Glomerular visceral epithelial cell (primary cell): ENCODE measurements at regions not wholly inside any gene's neighbourhood (a gene's known extent, or its start where the extent isn't known, plus 50 kb on each side); places are given as distances from the start of the nearest gene placed in this dataset.
"Not testable (repeated sequence)": the region's sequence is repeated elsewhere in the genome, so short reads cannot be mapped to it uniquely, and the experiment has no call there.

Experiments used
- DNase-seq: peaks from one replicate; pipeline ENCODE4 v3.0.0-alpha.2; 2016; ENCODE audit errors: extremely low spot score

GRCh38 chr7:35853194-35853593, 52.3 kb downstream of the SEPTIN7 start:
- DNase-seq = not testable (repeated sequence)

GRCh38 chr7:35854311-35854710, 53.5 kb downstream of the SEPTIN7 start:
- no peak for DNase-seq

- no peak for DNase-seq
Measured at GRCh38 chr7:35856175-35856574, 55.3 kb downstream of the SEPTIN7 start.

GRCh38 chr7:35860664-35861063, 59.8 kb downstream of the SEPTIN7 start:
- DNase-seq = no peak

GRCh38 chr7:35865287-35865686, 64.4 kb downstream of the SEPTIN7 start:
- DNase-seq = no peak

GRCh38 chr7:35866186-35866585, 65.3 kb downstream of the SEPTIN7 start:
- DNase-seq = no peak

- not testable (repeated sequence) for DNase-seq
Measured at GRCh38 chr7:35869117-35869516, 68.3 kb downstream of the SEPTIN7 start.

GRCh38 chr7:35869810-35870209, 69.0 kb downstream of the SEPTIN7 start:
- no peak for DNase-seq

GRCh38 chr7:35871856-35872255, 71.0 kb downstream of the SEPTIN7 start:
- DNase-seq = no peak

- no peak for DNase-seq
Measured at GRCh38 chr7:35874886-35875285, 74.0 kb downstream of the SEPTIN7 start.

- no peak for DNase-seq
Measured at GRCh38 chr7:35875292-35875691, 74.4 kb downstream of the SEPTIN7 start.

GRCh38 chr7:35878351-35878750, 77.5 kb downstream of the SEPTIN7 start:
- peak; percentile 2 for DNase-seq

GRCh38 chr7:35887430-35887829, 86.6 kb downstream of the SEPTIN7 start:
- not testable (repeated sequence) for DNase-seq

- no peak for DNase-seq
Measured at GRCh38 chr7:35889001-35889400, 88.1 kb downstream of the SEPTIN7 start.

GRCh38 chr7:35889870-35890269, 89.0 kb downstream of the SEPTIN7 start:
- DNase-seq = no peak

GRCh38 chr7:35891004-35891830, 90.4 kb downstream of the SEPTIN7 start:
- DNase-seq = no peak

- no peak for DNase-seq
Measured at GRCh38 chr7:35893649-35894048, 92.8 kb downstream of the SEPTIN7 start.

GRCh38 chr7:35894721-35895120, 93.9 kb downstream of the SEPTIN7 start:
- DNase-seq = no peak

- no peak for DNase-seq
Measured at GRCh38 chr7:35900651-35901050, 99.8 kb downstream of the SEPTIN7 start.

- DNase-seq = peak; percentile 30
Measured at GRCh38 chr7:35905555-35905954, 104.7 kb downstream of the SEPTIN7 start.

GRCh38 chr7:35906191-35906908, 105.5 kb downstream of the SEPTIN7 start:
- peak; percentile 76 for DNase-seq

- no peak for DNase-seq
Measured at GRCh38 chr7:35908331-35909216, 107.7 kb downstream of the SEPTIN7 start.
